IMR-90 (cell line): ENCODE measurements at regions not wholly inside any gene's neighbourhood (a gene's known extent, or its start where the extent isn't known, plus 50 kb on each side); places are given as distances from the start of the nearest gene placed in this dataset.

Source experiments
- ATAC-seq: fragments of 200-7000 bp; cut with Tn5 transposase; 2 replicates; pipeline ENCODE4 v1.9.1; 2020; ENCODE audit warnings: low read depth, mild to moderate bottlenecking, moderate library complexity
- BruUV-seq: library from RNA; stranded (reverse); fragments of 400-500 nt; replicated peaks from 2 replicates; lab custom pipeline; 2021; lab: Mats Ljungman, UMichigan
- CTCF ChIA-PET: fragments of 300-600 bp; formaldehyde crosslinking; extraction: SDS; loops from one replicate; lab custom pipeline; 2021; ENCODE audit warnings: antibody characterized with exemption; lab: Yijun Ruan, JAX
- POLR2A ChIA-PET: fragments of 300-600 bp; sonication (Branson Sonifier 250); formaldehyde crosslinking; loops from one replicate; lab custom pipeline; 2022; ENCODE audit warnings: antibody characterized with exemption; ENCODE audit not compliant: unreplicated experiment; lab: Charles Lee
- DNase-seq: peaks from one replicate; pipeline ENCODE4 v3.0.0; 2013
- H2AFZ ChIP-seq: replicated peaks from 2 replicates; pipeline ENCODE3; 2013; ENCODE audit warnings: low read length, mild to moderate bottlenecking; ENCODE audit not compliant: poor library complexity
- H2AK5ac ChIP-seq: 2 replicates; pipeline ENCODE4 v1.6.1; 2013; ENCODE audit warnings: low read depth, low read length, inconsistent platforms
- H2AK9ac ChIP-seq: replicated peaks from 2 replicates; pipeline ENCODE3; 2013; ENCODE audit warnings: mild to moderate bottlenecking, low read depth, low read length, moderate library complexity; ENCODE audit not compliant: poor library complexity
- H2BK120ac ChIP-seq: 2 replicates; pipeline ENCODE4 v1.6.1; 2013; ENCODE audit warnings: low read depth, low read length, inconsistent platforms
- H2BK15ac ChIP-seq: 3 replicates; pipeline ENCODE4 v1.6.1; 2013; ENCODE audit warnings: low read depth, low read length, inconsistent platforms
- H2BK20ac ChIP-seq: 2 replicates; pipeline ENCODE4 v1.6.1; 2013; ENCODE audit warnings: low read depth, mild to moderate bottlenecking, inconsistent platforms, low read length, moderate library complexity
- H2BK5ac ChIP-seq: 2 replicates; pipeline ENCODE4 v1.6.1; 2013; ENCODE audit warnings: mild to moderate bottlenecking, low read depth, low read length, inconsistent platforms; ENCODE audit not compliant: poor library complexity, severe bottlenecking
- H3K14ac ChIP-seq: replicated peaks from 2 replicates; pipeline ENCODE4 v1.6.1; 2013; ENCODE audit warnings: low read depth, low read length, inconsistent platforms
- H3K18ac ChIP-seq: 2 replicates; pipeline ENCODE4 v1.6.1; 2013; ENCODE audit warnings: low read depth, low read length, control low read depth
- H3K23ac ChIP-seq: 2 replicates; pipeline ENCODE4 v1.6.1; 2013; ENCODE audit warnings: low read depth, low read length, inconsistent platforms
- H3K27ac ChIP-seq: 2 replicates; pipeline ENCODE4 v1.5.1; 2013; ENCODE audit warnings: mild to moderate bottlenecking, control low read depth, low read length; ENCODE audit not compliant: insufficient read depth
- H3K27me3 ChIP-seq: 2 replicates; pipeline ENCODE4 v1.6.1; 2013; ENCODE audit warnings: low read length; ENCODE audit not compliant: control insufficient read depth, insufficient read depth
- H3K36me3 ChIP-seq: 2 replicates; pipeline ENCODE4 v1.6.1; 2013; ENCODE audit warnings: low read length, mixed read lengths; ENCODE audit not compliant: control insufficient read depth, insufficient read depth
- H3K4ac ChIP-seq: 2 replicates; pipeline ENCODE4 v1.6.1; 2013; ENCODE audit warnings: low read depth, low read length, inconsistent platforms
- H3K4me1 ChIP-seq: 2 replicates; pipeline ENCODE4 v1.6.1; 2013; ENCODE audit warnings: low read length, mixed read lengths; ENCODE audit not compliant: control insufficient read depth, insufficient read depth
- H3K4me2 ChIP-seq: 2 replicates; pipeline ENCODE4 v1.6.1; 2013; ENCODE audit warnings: low read depth, mild to moderate bottlenecking, control low read depth, low read length, moderate library complexity
- H3K4me3 ChIP-seq: 2 replicates; pipeline ENCODE4 v1.5.1; 2013; ENCODE audit warnings: low read depth, mild to moderate bottlenecking, control low read depth, low read length, moderate library complexity; ENCODE audit not compliant: insufficient read depth
- H3K56ac ChIP-seq: 2 replicates; pipeline ENCODE4 v1.6.1; 2013; ENCODE audit warnings: low read length, inconsistent platforms; ENCODE audit not compliant: insufficient read depth; ENCODE audit errors: extremely low read depth
- H3K79me1 ChIP-seq, 2 experiments: 2 replicates each; pipeline ENCODE4 v1.6.1; 2013; ENCODE audit warnings: low read length in 2 of 2, inconsistent platforms in 1 of 2, low read depth in 1 of 2
- H3K9ac ChIP-seq: 2 replicates; pipeline ENCODE4 v1.6.1; 2013; ENCODE audit warnings: low read depth, low read length, control low read depth
- H3K9me1 ChIP-seq: 2 replicates; pipeline ENCODE4 v1.6.1; 2013; ENCODE audit warnings: low read length, inconsistent platforms; ENCODE audit not compliant: insufficient read depth
- H3K9me3 ChIP-seq: 2 replicates; pipeline ENCODE4 v1.6.1; 2013; ENCODE audit warnings: low read length; ENCODE audit not compliant: control insufficient read depth, insufficient read depth
- H4K20me1 ChIP-seq: 2 replicates; pipeline ENCODE4 v1.6.1; 2013; ENCODE audit warnings: low read length, inconsistent platforms; ENCODE audit not compliant: insufficient read depth
- H4K5ac ChIP-seq: 2 replicates; pipeline ENCODE4 v1.6.1; 2013; ENCODE audit warnings: mild to moderate bottlenecking, low read depth, low read length, control low read depth
- H4K8ac ChIP-seq, 2 experiments: 2 replicates each; pipeline ENCODE4 v1.6.1; 2013; ENCODE audit warnings: low read depth in 2 of 2, low read length in 2 of 2, control low read depth in 1 of 2, inconsistent platforms in 1 of 2
- H4K91ac ChIP-seq: 2 replicates; pipeline ENCODE4 v1.6.1; 2013; ENCODE audit warnings: low read depth, low read length, inconsistent platforms; ENCODE audit not compliant: insufficient read depth
- BHLHE40 ChIP-seq: fragments of 150-350 bp; IDR thresholded peaks from 2 replicates; pipeline ENCODE4 v1.6.1; 2016; ENCODE audit warnings: mild to moderate bottlenecking, low read depth, low read length
- CEBPB ChIP-seq: IDR thresholded peaks from 2 replicates; pipeline ENCODE4 v1.6.1; 2012; ENCODE audit warnings: low read depth, low read length, improper control_type of control experiment
- CHD1 ChIP-seq: IDR thresholded peaks from 2 replicates; pipeline ENCODE4 v1.6.1; 2012; ENCODE audit warnings: low read depth, low read length, improper control_type of control experiment
- CTCF ChIP-seq: conservative IDR thresholded peaks from 2 replicates; pipeline ENCODE4 v1.5.1; 2012; ENCODE audit warnings: mild to moderate bottlenecking, low read depth, low read length, improper control_type of control experiment
- FOS ChIP-seq: fragments of 150-350 bp; IDR thresholded peaks from 2 replicates; pipeline ENCODE4 v1.6.1; 2016; ENCODE audit warnings: low read depth, low read length
- MAFK ChIP-seq: IDR thresholded peaks from 2 replicates; pipeline ENCODE4 v1.6.1; 2012; ENCODE audit warnings: low read depth, low read length, improper control_type of control experiment
- MAZ ChIP-seq: IDR thresholded peaks from 2 replicates; pipeline ENCODE4 v1.6.1; 2012; ENCODE audit warnings: low read depth, mild to moderate bottlenecking, low read length, improper control_type of control experiment, moderate library complexity, borderline replicate concordance
- MXI1 ChIP-seq: IDR thresholded peaks from 2 replicates; pipeline ENCODE4 v1.6.1; 2012; ENCODE audit warnings: low read depth, mild to moderate bottlenecking, low read length, moderate library complexity, borderline replicate concordance
- NFE2L2 ChIP-seq: fragments of 150-350 bp; IDR thresholded peaks from 2 replicates; pipeline ENCODE4 v1.6.1; 2016; ENCODE audit warnings: low read depth, mild to moderate bottlenecking, low read length
- POLR2A ChIP-seq: IDR thresholded peaks from 2 replicates; pipeline ENCODE4 v1.6.1; 2012; ENCODE audit warnings: mild to moderate bottlenecking, low read depth, low read length
- RAD21 ChIP-seq: IDR thresholded peaks from 2 replicates; pipeline ENCODE4 v1.6.1; 2012; ENCODE audit warnings: low read length, improper control_type of control experiment
- RCOR1 ChIP-seq: IDR thresholded peaks from 2 replicates; pipeline ENCODE4 v1.6.1; 2012; ENCODE audit warnings: mild to moderate bottlenecking, low read length, improper control_type of control experiment; ENCODE audit not compliant: insufficient replicate concordance
- RFX5 ChIP-seq: IDR thresholded peaks from 2 replicates; pipeline ENCODE4 v1.8.0; 2012; ENCODE audit warnings: low read depth, mild to moderate bottlenecking, low read length, moderate library complexity
- SMC3 ChIP-seq: fragments of 150-350 bp; IDR thresholded peaks from 2 replicates; pipeline ENCODE4 v1.6.1; 2016; ENCODE audit warnings: low read depth, mild to moderate bottlenecking, antibody characterized with exemption, low read length, moderate library complexity
- WGBS, 2 experiments: methylation state at CpG; one replicate each; pipeline versions ENCODE4 v1.1.5 to v1.1.7; 2013; ENCODE audit warnings: missing lambda C conversion rate in 2 of 2; ENCODE audit not compliant: insufficient read length in 1 of 2; ENCODE audit errors: extremely low coverage in 2 of 2; 5-methylcytosine and 5-hydroxymethylcytosine counted together
- dilution Hi-C: fragments of 300-500 bp; cut with HindIII; formaldehyde crosslinking; loops from one replicate; pipeline ENCODE4 v1.14.3; 2018; ENCODE audit warnings: low sequenced_read_pairs; ENCODE audit not compliant: unreplicated experiment
- in situ Hi-C: fragments of 300-500 bp; cut with MboI; formaldehyde crosslinking; loops from 3 replicates; pipeline ENCODE4 v1.14.3; 2019; ENCODE audit warnings: low sequenced_read_pairs, inconsistent platforms, mixed read lengths
- intact Hi-C: fragments of 100-400 bp; cut with micrococcal nuclease; formaldehyde crosslinking; loops from 2 replicates; pipeline ENCODE4 v1.10.0; 2022
- TF ChIP-seq, protein P1 (sequence below): fragments of 150-350 bp; IDR thresholded peaks from 2 replicates; pipeline ENCODE4 v1.6.1; 2016; ENCODE audit warnings: low read depth, mild to moderate bottlenecking, low read length, moderate library complexity, borderline replicate concordance
- TF ChIP-seq, protein P2 (sequence below): fragments of 150-350 bp; IDR thresholded peaks from 2 replicates; pipeline ENCODE4 v1.6.1; 2017; ENCODE audit warnings: mild to moderate bottlenecking, antibody characterized with exemption, low read length, low read depth

- no TSS peak for BruUV-seq
Measured at GRCh38 chr9:102202126-102202525, 463.7 kb upstream of the GRIN3A start.

More at GRCh38 chr9:102202126-102202525, 463.7 kb upstream of the GRIN3A start:
- H3K4me2 ChIP-seq: no peak overlapping the region
- DNase-seq (no peak), ATAC-seq (no peak)
- H2AK9ac ChIP-seq: no peak overlapping the region
- TF ChIP-seq POLR2A (no peak), MAFK (no peak), RAD21 (no peak), MXI1 (no peak), SMC3 (no peak), MAZ (no peak), RCOR1 (no peak), CHD1 (no peak), FOS (no peak), CEBPB (no peak), BHLHE40 (no peak), CTCF (no peak), NFE2L2 (no peak), RFX5 (no peak)
- TF ChIP-seq, protein P1, sequence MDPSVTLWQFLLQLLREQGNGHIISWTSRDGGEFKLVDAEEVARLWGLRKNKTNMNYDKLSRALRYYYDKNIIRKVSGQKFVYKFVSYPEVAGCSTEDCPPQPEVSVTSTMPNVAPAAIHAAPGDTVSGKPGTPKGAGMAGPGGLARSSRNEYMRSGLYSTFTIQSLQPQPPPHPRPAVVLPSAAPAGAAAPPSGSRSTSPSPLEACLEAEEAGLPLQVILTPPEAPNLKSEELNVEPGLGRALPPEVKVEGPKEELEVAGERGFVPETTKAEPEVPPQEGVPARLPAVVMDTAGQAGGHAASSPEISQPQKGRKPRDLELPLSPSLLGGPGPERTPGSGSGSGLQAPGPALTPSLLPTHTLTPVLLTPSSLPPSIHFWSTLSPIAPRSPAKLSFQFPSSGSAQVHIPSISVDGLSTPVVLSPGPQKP: no peak
- TF ChIP-seq, protein P2, sequence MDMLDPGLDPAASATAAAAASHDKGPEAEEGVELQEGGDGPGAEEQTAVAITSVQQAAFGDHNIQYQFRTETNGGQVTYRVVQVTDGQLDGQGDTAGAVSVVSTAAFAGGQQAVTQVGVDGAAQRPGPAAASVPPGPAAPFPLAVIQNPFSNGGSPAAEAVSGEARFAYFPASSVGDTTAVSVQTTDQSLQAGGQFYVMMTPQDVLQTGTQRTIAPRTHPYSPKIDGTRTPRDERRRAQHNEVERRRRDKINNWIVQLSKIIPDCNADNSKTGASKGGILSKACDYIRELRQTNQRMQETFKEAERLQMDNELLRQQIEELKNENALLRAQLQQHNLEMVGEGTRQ: no peak
- H4K5ac ChIP-seq: no peak overlapping the region
- H3K4me3 ChIP-seq: no peak overlapping the region
- no peaks in the 10 kb centered on the region for H3K4me1 ChIP-seq
- H2BK5ac ChIP-seq: no peak overlapping the region
- no peaks in the 10 kb centered on the region for H3K36me3 ChIP-seq
- H2AFZ ChIP-seq: no peak overlapping the region
- dilution Hi-C loops (no loop called here), in situ Hi-C loops (no loop called here), intact Hi-C loops (no loop called here)
- H3K9me1 ChIP-seq: no peaks in the 10 kb centered on the region
- H3K9ac ChIP-seq: no peak overlapping the region
- no peak overlapping the region for H3K4ac ChIP-seq
- WGBS, 2 experiments: no CpG with 5 or more reads among the region's 1 CpG
- no peaks in the 10 kb centered on the region for H3K9me3 ChIP-seq
- H3K14ac ChIP-seq: no peak overlapping the region
- no peak overlapping the region for H3K23ac ChIP-seq
- no peaks in the 10 kb centered on the region for H3K27me3 ChIP-seq
- H4K20me1 ChIP-seq: no peaks in the 10 kb centered on the region
- H3K18ac ChIP-seq: no peak overlapping the region
- no peak overlapping the region for H2BK120ac ChIP-seq
- no peak overlapping the region for H4K8ac ChIP-seq
- H2BK15ac ChIP-seq: no peak overlapping the region
- H3K79me1 ChIP-seq: no peaks in the 10 kb centered on the region
- H3K56ac ChIP-seq: no peak overlapping the region
- CTCF ChIA-PET: no interaction called here
- no peak overlapping the region for H4K91ac ChIP-seq
- H2AK5ac ChIP-seq: no peak overlapping the region
- POLR2A ChIA-PET: no interaction called here
- no peak overlapping the region for H2BK20ac ChIP-seq
- no peak overlapping the region for H3K27ac ChIP-seq
